ENCODE measurements at regions not wholly inside any gene's neighbourhood (a gene's known extent, or its start where the extent isn't known, plus 50 kb on each side); places are given as distances from the start of the nearest gene placed in this dataset.

DNA sequence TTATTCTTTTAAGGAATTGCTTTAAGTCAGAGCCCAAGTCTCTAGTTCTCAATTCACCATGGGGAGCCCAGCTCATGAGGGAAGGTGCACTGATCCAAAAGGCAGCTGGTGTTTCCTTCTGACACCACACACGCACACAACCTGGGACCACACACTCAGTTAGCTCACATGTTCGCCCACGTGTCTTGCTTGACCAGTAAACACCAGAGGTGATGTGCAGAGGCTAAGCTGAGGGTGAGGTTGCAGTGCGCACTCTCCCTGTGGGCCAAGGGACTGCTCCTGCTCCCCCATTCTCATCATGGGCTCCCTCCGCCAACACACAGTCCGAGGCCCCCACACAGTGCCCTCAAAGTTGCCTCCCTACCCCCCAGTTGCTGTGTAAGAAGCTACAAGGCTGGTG, 70.8 kb upstream of the BZW1 start:
- H2BK15ac ChIP-seq (ENCODE audit: low read depth, low read length) = no peak overlapping the region; the same call in 1 of the 2 replicates
- H3K27ac ChIP-seq (ENCODE audit: insufficient read length, low read depth, low read length) = no peak overlapping the region
- Mint-ChIP-seq H3K4me1 (peaks cover 24 to 35% of the 10 kb centered on the region in 2 experiments), H3K27ac (peak overlapping the region in 1 of 3 experiments; percentile 78; a peak in 1 of 7 replicates), H3K36me3 (ENCODE audit: insufficient read depth in 1 of 3, low read depth in 3 of 3) (no peaks in the 10 kb centered on the region), H3K27me3 (ENCODE audit: low read depth) (peaks cover 2% of the 10 kb centered on the region; the same call in 1 of the 2 replicates), H3K4me3 (no peak overlapping the region; a peak in 1 of 5 replicates), H3K9me3 (no peaks in the 10 kb centered on the region)
- no peak overlapping the region for H2BK120ac ChIP-seq (ENCODE audit: low read depth, low read length, poor library complexity, severe bottlenecking)
- no peak overlapping the region for H3K18ac ChIP-seq (ENCODE audit: insufficient read length, low read depth, low read length)
- no peak overlapping the region for H3K14ac ChIP-seq (ENCODE audit: insufficient read depth, low read length)
- H4K91ac ChIP-seq (ENCODE audit: insufficient read length, low read depth, low read length) = no peak overlapping the region
- no peak overlapping the region for H4K5ac ChIP-seq (ENCODE audit: insufficient read length, low read depth, low read length)
- H3K23me2 ChIP-seq (ENCODE audit: insufficient read length, low read depth, low read length, poor library complexity, severe bottlenecking) = no peaks in the 10 kb centered on the region
- WGBS (ENCODE audit: extremely low coverage, insufficient read length, low lambda C conversion rate) = no CpG with 5 or more reads among the region's 6 CpGs
- H3K4ac ChIP-seq (ENCODE audit: low read depth, low read length) = no peak overlapping the region
- H3K79me2 ChIP-seq (ENCODE audit: insufficient read depth, low read length) = no peaks in the 10 kb centered on the region
- H2AK5ac ChIP-seq (ENCODE audit: insufficient read length, low read length) = no peak overlapping the region
- H3K56ac ChIP-seq (ENCODE audit: insufficient read length, low read depth, low read length) = no peak overlapping the region
- no peak overlapping the region for H3K9ac ChIP-seq (ENCODE audit: extremely low read depth, insufficient read length, low read length)
- no peak overlapping the region for H2BK12ac ChIP-seq (ENCODE audit: insufficient read length, low read depth, low read length)
- H3K79me1 ChIP-seq (ENCODE audit: insufficient read depth, low read depth, low read length, poor library complexity, severe bottlenecking) = no peaks in the 10 kb centered on the region
- no peak overlapping the region for H2BK20ac ChIP-seq (ENCODE audit: low read depth, low read length, poor library complexity, severe bottlenecking)
- H3K4me2 ChIP-seq (ENCODE audit: insufficient read depth, insufficient read length, low read length) = no peak overlapping the region
- no peaks in the 10 kb centered on the region for H4K20me1 ChIP-seq (ENCODE audit: control insufficient read depth, insufficient read depth, insufficient read length)
- no peak overlapping the region for H2BK5ac ChIP-seq (ENCODE audit: insufficient read length, low read length)
- H3K23ac ChIP-seq (ENCODE audit: insufficient read length, low read depth, low read length) = no peak overlapping the region
- no peak overlapping the region for H2AFZ ChIP-seq (ENCODE audit: low read length)
- no peak overlapping the region for H4K8ac ChIP-seq (replicated peaks; ENCODE audit: insufficient read length, low read depth, low read length)
- H3T11ph ChIP-seq (ENCODE audit: low read length) = no peak overlapping the region
- no peak for TF ChIP-seq CTCF (conservative IDR thresholded peaks at IDR 0.05)
- no peaks in the 10 kb centered on the region for H3K9me3 ChIP-seq (ENCODE audit: control insufficient read depth, low read depth, low read length)
- no peaks in the 10 kb centered on the region for H3K27me3 ChIP-seq (ENCODE audit: insufficient read depth, low read length)
- peaks cover 4% of the 10 kb centered on the region for H3K4me1 ChIP-seq (ENCODE audit: insufficient read depth, low read length)
- no peak for DNase-seq

Data from H9 (cell line).